ENCODE measurements at regions not wholly inside any gene's neighbourhood (a gene's known extent, or its start where the extent isn't known, plus 50 kb on each side); places are given as distances from the start of the nearest gene placed in this dataset.

DNA sequence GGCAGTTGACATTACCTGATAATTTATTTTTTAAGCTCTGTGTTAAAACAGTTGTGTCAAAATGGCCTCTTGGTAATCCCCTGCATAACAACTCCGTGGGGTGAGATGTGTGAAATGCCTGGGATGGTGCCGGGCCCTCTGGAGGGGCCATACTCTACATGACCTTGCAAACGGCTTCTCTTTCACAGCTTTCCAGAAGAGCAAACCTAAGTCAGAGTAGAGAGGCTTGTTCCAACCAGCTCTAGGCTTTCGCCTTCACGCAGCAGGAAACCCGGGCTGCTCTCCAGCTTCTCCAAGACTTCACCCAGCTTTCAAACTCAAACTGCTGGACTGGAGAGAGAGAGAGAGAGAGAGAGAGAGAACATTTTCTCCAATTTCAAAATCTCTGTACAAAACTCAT is 120.1 kb downstream of the SNX18 start:
- no peak for DNase-seq

DNA sequence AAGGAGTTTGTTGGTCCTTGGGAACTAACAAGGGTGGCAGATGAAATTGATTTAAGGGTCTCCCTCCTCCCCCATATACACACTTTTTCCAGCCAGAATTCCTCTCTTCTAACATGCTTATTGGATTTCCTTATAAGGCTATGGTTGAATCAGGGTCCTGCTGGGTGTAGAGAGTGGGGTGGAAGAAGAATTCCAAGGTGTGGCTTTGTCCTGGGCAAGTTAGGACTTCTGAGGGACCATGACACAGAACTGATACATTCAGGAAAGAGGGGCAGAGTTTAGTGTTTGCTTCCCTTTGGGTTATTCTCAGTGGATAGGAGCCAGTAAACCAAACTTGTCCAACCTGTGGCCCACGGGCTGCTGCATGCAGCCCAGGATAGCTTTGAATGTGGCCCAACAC is 116.5 kb downstream of the SNX18 start:
- no peak for DNase-seq

DNA sequence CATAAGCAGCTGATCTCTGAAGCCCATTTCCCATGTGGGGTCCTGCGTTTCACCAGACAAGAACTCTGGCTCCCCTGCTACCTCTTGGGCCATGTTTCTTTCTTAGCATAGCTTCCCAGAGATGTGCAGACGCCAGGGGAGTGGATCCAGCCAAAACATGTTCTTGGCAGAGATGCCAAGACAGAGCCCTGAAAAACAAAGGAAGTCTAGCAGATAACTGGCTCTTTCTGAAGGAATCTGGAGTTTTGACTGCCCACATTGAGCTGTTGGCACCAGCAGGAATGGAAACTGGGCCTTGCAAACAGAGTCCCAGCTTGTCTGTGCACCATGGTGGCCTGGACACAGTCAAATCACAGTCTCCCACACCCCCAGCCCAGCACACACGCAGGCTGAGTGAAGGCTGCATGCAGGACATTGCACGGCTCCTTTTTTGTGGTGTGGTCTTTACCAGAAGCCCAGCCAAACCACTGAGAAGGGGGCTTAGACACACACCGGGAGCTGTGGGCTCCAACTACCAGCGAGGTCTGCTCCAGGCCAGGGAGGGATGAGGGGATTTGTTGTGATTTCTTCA is 114.7 kb downstream of the SNX18 start:
- DNase-seq: no peak

DNA sequence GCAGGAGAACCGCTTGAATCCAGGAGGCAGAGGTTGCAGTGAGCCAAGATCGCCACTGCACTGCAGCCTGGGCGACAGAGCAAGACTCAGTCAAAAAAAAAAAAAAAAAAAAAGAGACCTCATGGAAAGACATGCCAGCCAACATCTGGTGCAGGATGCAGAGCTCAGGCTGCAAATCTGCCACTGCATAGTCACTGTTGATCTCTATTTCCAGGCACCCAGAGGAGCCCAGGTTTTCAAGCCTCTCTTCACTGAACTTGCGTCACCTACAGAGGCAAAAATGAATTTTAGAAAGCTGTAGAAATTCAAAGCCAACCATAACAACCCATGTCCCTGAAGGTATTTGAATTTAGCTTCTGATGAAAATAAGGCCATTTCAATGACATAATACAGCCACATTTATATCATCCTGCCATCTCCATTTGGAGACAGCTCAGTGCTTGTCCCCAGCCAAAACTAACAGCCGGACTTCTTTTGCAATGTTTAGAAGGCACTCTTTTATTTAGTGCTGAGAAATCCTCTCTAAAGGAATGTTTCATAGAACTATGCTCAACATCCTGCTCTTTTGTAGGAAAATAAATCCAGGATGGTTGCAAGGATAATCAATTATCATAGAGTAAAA is 113.3 kb downstream of the SNX18 start:
- no peak for DNase-seq

DNA sequence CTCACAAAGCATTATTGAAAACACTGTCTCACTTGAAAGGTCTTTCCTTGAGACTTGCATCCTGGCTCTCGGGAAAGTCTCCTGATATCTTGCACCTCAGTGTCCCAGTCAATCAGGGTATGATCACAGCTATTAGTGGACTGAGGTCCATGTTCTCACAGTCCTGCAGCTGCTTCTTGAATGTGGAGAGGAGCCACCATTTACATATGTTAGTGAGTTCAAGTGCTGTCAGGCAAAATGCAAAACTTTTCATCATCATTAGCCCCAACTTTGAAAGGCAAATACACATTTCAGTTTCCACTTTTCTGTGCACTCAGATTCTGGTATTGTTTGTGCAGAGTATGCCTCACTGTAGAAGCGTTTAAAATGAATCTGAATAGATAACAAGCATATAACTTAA is 111.6 kb downstream of the SNX18 start:
- DNase-seq: no peak

DNA sequence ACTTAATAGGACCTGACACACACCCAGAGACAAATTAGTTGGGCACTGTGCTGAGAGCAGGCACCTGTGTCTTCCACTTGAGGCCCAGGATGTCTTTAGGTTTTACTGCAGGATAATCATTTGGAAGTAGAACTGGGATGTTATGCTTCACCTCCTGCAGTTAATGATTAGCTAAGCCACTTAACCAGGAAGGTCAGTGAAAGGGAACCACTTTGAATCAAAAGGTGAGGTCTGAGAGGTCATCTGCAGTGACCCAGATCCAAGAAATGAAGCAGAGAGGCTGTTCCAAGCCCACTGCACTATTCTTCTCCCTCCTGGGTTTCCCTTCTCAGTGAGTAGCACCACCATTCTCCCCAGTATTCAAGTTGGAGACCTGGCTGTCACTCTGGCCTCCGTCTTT is 110.5 kb downstream of the SNX18 start:
- DNase-seq: no peak

DNA sequence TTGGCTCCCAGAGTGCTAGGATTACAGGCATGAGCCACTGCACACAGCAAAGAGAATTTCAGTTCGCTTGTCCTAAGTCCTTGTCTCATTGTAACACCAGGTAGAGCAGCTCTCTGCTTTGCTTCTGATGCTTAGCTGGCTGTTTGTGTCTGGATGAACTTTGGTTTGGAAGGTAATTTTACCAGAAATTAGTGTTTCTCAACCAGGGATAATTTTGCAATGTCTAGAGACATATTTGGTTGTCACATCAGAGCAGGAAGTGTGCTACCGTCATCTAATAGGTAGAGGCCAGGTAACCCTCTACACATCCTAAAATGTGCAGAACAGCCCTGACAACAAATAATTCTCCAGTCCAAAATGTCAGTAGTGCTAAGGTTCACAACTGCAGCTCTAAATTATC is 108.8 kb downstream of the SNX18 start:
- no peak for DNase-seq

DNA sequence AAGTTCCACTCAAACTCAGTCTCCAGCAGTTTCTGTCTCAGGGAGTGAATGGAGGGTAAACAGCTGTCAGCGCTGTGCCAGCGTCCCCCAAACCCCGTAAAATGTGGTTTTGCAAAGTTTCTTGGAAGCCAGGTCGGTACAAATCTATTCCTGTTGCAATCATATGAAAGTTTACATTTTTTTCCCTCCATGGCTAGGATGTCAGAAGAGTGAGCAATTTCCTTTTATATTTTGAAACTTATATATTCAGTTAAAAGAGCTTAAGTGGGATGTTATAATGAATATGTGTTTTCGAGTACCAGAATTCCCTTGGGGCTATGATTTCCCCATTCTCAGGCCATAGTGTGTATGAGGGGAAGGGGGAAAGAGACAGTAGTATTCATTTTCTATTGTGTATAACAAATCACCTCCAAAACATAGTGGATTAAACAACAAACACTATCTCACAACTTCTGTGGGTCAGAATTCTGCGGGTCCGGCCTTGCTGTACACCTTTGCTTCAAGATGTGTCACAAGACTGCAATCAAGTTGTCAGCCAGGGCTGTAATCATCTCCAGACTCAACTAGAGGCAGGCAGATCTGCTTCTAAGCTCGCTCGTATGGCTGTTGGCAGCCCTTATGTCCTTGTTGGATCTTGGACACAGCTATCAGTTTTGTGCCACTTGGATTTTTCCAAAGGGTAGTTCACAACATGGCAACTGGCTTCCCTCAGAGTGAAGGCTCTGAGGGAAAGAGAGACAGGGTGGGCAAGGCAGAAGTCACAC is 107.4 kb downstream of the SNX18 start:
- no peak for DNase-seq

DNA sequence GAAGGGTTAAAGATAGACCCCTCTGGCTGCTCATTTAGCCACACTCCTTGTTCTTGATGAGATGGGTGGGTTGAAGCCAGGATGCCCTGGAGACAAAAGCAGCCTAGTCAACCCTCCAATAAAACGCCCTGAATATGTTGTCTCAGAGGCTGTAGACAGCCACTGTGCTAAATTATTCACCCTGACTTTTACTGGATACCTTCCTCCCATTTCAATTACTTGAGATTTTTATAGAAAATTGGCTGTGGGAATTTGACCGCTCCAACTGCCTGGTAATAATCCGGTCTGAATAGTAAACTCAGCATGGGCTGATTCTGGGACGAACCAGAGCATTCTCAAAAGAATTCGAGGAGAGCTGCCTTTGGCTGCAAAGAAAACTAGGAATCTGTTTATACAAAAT is 104.2 kb downstream of the SNX18 start:
- DNase-seq: no peak

DNA sequence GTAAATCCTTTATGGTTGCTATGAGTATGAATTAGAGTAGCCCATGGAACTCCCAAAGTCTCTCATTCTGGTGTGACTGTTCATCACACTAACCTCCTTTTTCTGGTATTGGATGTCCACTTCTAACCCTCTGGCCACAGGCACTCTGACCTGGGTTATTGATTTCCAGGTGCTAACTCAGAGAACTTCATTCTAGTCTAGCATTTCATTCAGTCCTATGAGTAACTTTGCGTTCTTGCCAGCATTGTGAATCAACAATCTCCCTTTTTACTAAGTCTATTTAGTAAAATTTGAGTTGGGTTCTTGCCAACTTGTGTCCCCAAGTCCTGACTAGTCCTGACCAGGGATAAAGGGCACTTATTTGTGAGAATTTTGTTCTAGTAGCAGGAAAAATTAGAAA is 103.5 kb downstream of the SNX18 start:
- no peak for DNase-seq

DNA sequence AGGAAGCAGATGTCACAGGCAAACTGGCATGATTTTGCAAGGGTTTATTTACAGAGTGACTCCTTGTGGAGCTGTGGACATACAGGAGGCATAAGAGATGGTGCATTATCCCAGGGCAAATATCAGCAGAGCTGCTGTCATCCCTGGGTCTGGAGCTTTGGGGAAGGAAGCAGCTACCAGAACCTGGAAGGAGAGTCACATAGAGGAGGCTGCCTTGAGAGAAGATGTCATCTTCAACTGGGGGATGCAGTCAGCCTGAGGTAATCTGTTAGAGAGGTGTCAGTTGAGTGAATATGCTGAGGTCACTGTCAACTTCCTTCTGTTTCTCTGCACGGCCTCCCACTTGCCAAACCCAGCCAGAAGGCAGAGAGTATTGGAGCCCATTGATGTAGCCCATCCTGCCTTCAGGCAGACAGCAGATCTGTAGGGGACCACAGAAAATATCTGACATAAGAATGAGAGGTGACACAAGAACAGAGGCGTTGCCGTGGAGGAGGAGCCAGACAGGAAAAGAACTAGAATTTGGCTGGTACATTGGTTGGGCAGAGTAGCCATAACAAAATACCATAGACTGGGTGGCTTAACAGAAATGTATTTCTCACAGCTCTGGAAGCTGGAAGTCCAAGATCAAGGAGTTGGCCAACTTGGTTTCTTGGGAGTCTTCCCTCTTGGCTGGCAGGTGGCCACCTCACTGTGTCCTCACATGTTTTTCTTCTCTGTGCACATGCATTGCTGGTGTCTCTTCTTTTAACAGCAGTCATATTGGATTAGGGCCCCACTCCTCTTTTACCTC is 102.8 kb downstream of the SNX18 start:
- no peak for DNase-seq

DNA sequence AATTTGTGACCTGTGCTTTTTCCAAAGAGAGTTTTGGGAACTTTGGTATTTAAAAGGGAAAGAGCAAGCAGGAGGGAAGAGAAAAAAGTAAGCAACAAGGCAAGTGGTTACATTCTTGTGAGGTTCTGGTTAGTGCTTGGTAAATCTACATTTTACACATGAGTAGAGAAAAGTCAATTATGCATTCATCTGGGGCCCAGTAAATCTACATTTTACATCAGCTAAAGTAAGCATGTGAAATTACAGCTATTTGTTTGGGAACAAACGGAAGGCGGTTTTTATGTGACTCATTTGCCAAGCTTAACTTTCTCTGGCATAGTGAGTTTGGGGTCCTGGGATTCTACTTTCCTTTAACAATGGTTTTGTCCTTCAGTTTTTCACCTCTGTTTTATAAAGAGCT is 102.2 kb downstream of the SNX18 start:
- DNase-seq: no peak

DNA sequence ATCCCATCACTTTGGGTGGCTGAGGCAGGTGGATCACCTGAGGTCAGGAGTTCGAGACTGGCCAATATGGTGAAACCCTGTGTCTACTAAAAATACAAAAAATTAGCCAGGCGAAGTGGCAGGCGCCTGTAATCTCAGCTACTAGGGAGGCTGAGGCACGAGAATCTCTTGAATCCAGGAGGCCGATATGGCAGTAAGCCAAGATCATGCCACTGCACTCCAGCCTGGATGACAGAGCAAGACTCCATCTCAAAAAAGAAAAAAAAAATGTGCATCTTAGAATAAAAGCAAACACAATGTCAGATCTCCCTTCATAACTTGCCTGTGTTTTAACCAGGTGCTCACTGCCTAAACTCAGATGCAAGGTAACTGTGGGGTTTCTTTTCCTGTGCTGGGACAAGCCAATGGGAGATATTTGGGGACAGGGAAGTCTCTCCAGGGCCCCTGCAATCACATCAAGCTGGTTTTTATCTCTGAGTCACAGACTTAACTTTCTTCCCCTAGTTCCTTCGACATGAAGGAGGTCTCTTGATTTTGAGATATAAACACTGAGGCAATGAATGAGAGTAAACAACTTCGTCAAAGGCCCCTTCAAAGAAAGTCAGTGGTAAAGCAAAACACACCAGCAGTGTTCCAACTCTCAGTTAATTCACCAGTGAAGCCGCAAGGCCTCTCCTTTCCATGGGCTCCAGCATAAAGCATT is 99.1 kb downstream of the SNX18 start:
- DNase-seq: no peak

DNA sequence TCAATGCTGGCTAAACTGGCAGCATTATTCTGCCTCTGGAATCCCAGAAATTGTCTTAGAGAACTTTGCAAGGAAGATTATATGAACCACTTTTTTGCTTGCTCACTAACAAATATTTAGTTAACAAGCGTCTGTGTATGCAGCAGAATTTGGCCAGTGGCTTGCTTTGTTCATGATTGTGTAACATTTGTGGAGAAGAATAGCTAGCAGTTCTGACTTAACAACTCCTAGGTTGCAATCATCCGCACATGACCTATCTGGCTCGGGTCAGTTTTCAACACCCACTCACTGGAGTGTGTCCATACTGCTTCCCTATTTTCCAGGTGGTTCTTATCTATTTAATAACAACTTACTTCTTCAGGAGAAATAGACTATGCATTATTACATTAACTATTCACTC is 98.5 kb downstream of the SNX18 start:
- DNase-seq: no peak

DNA sequence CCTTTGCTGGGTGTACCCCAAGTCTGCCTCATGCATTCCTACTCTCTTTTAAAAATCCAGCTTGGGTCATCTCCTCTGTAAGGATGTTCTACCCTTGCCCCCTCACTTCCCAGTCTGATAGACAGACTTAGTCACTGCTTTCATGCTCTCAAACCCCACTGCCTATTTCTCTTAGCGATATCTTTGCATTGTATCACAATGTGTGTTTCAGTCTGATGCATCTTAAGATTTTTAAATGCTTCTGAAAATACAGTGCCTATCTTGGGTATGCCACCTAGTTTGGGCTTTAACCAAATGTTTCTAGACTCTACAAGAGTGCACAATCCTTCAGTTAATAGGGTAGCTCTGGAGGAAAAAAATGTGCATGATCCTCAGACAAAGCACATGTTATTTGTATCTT is 97.8 kb downstream of the SNX18 start:
- no peak for DNase-seq

DNA sequence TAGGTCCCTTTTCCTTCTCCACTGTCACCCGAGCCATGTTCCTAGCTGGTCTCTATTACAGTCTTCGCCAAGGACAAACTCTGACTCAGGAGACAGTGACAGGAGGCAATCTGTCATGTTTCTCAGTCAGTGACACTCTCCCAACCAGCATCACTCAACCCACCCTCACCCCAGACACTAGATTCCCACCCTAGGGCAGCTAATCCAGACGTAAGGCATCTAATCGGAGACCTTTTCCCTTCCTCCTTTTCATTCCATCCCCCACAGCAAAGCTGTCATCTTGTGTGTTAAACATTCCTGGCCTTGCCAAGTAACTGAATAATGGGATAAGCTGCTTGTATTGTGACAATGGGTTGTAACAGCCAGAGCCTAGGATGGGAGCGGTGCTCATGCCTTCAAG is 95.2 kb downstream of the SNX18 start:
- no peak for DNase-seq

DNA sequence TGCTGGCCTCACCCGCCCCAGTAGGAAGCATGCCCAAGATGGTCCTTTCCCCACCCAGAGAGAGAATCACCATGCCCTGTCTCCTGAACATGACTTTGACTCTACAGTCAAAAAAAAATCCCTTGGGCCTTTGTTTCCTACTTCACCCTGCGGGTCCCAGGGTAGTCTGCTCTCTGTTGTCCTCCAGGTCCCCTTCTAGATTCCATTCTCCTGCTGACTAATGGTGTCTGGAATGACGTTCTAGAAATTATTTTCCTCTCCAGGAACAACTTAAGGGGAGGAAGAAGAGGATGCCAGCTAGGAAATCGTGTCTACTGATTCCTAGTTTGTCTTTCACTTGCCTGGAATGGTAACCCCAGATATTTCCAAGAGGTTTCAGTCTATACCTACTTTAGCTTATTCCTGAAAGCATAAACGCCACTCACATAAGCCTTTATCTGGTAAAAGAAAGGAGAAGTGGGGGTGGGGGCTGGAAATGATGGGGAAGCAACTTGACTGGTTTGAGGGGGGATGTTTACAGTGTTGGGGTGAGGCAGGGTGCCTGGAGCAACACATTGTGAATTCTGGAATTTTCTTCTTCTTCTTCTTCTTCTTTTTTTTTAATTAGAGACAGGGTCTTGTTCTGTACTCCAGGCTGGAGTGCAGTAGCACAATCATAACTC is 93.9 kb downstream of the SNX18 start:
- DNase-seq: no peak

DNA sequence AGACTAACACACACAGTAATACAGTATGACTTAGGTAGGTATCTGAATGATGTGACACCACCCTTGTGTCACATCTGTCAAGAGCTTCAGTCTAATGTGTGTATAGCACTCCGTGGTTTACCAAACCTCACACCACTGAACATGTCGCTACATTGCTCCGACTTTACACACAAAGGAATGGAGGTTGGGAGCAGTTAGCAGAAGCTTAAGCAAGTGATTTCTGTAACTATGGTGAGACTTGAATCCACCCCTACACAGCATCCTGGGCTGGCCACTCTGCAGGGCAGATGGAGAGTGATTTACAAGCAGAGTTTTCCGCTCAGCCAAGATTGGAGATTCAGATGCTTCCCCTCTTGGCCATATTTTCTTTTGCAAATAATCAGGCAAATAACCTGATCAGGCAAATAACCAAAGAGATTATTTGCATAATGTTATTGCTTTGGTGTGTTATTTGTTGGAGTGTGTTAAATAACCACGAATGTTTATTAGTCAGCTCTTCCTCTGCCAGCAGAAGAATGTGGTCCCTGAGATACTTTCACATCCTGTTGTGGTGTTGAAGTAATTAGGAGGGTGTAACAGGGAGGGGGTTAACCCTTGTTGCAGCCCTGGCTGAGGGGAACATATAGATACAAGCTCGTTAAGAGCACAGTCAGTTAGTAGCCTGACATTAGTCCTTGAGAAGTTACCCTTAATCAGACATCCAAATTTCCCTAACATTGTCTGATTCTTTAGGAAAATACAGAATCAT is 92.8 kb downstream of the SNX18 start:
- peak; percentile 25 for DNase-seq

DNA sequence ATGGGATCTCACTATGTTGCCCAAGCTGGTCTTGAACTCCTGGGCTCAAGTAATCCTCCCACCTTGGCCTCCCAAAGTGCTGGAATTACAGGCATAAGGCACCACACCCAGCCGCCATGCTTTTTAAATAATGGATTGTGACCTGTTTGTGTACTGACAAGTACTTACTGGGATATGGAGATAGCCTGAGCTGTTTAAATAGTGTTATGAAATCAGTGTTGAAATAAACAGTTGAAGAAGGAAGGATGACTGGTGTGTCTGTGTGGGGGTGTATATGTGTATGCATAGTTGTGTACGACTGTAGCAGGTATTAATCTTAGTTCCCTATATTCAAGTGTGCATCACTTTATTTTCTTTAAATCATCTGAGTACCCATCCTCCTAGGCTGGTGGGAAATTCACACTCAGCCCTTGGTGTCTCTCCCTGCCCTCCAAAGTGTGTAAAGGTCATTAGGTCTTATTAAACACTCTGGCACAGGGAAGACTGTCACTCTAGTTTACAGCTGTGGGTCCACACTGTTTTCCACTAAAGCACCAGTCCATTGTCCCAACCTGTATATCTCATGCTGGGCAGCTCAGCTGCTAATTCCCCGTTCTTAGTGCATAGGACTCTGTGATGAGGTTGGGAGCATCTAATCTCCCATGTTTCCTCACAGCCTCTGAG is 91.0 kb downstream of the SNX18 start:
- DNase-seq: no peak

DNA sequence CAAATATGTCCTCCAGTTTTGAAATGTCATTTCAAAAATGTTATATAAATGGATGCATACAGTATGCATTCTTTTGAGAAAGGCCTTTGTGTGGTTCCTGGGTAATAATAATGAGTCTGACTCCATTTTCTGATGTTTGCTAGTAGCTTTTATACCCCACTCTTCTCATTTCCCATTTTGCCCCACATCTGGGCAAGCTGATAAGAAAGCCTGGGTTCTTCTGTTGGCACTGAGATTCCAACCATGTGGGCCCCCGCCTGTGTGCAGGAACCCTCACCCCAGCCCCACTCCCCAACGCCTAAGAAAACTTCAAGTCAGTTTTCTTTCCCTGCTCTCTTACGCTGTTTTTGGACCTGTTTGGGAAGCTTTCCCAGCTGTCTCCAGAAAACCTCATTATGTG is 89.4 kb downstream of the SNX18 start:
- no peak for DNase-seq

DNA sequence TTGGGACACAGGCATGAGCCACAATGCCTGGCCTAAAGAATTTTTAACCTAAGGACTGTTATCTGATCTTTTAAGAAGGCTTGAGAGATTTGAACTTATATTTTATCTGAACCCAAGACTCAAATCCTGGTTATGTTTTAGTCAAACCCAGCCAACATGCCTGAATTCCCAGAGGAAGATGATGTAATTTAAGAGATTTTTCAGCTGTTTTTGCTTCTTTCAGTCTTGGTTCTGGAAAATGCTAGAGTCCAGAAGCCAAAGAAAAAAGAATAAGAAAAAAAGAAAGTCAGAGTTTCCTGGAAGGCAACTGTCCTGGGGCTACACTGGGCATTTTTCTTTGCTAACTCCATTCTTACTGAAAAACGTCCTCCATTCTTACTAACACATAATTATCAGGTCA is 85.8 kb downstream of the SNX18 start:
- DNase-seq: no peak

All from activated CD4-positive, alpha-beta T cell treated with anti-CD3 and anti-CD28 coated beads for 48 hours (primary cell).